Activated CD8-positive, alpha-beta T cell treated with anti-CD3 and anti-CD28 coated beads, Interleukin-2, amount 10 ng/mL, durations not matched to agents 7 days and 5 days (primary cell): ENCODE measurements at regions not wholly inside any gene's neighbourhood (a gene's known extent, or its start where the extent isn't known, plus 50 kb on each side); places are given as distances from the start of the nearest gene placed in this dataset.

ENCODE experiments used
- ATAC-seq: fragments of 150-1000 bp; cut with Tn5 transposase; one replicate; pipeline ENCODE4 v1.10.0; 2021; ENCODE audit warnings: moderate library complexity
- CTCF ChIA-PET: fragments of 350-600 bp; sonication (Branson Sonifier 250); formaldehyde crosslinking; loops from one replicate; lab custom pipeline; 2021; ENCODE audit warnings: antibody characterized with exemption; lab: Charles Lee
- POLR2A ChIA-PET: fragments of 350-600 bp; sonication (Branson Sonifier 250); formaldehyde crosslinking; loops from one replicate; lab custom pipeline; 2021; ENCODE audit warnings: antibody characterized with exemption; lab: Charles Lee
- DNase-seq: peaks from one replicate; pipeline ENCODE4 v3.0.0-alpha.2; 2020
- H3K27ac Mint-ChIP-seq: one replicate; pipeline ENCODE4 v1.8.0; 2021; ENCODE audit warnings: mild to moderate bottlenecking, mixed read lengths
- H3K27me3 Mint-ChIP-seq: one replicate; pipeline ENCODE4 v1.8.0; 2021; ENCODE audit warnings: low read depth, mixed read lengths
- H3K36me3 Mint-ChIP-seq: one replicate; pipeline ENCODE4 v1.8.0; 2021; ENCODE audit warnings: low read depth, mixed read lengths
- H3K4me1 Mint-ChIP-seq: one replicate; pipeline ENCODE4 v1.8.0; 2021; ENCODE audit warnings: low read depth, mixed read lengths
- H3K4me3 Mint-ChIP-seq: one replicate; pipeline ENCODE4 v1.8.0; 2021; ENCODE audit warnings: mild to moderate bottlenecking, mixed read lengths
- H3K9me3 Mint-ChIP-seq: one replicate; pipeline ENCODE4 v1.8.0; 2022; ENCODE audit warnings: mixed read lengths; ENCODE audit not compliant: insufficient read depth

GRCh38 chr5:58285900-58286299 is 174.0 kb downstream of the PLK2 start:
- ChIA-PET POLR2A (no interaction called here), CTCF (no interaction called here)
- H3K27me3 Mint-ChIP-seq = no peaks in the 10 kb centered on the region
- no peaks in the 10 kb centered on the region for H3K9me3 Mint-ChIP-seq
- H3K36me3 Mint-ChIP-seq = no peaks in the 10 kb centered on the region
- H3K4me1 Mint-ChIP-seq = no peaks in the 10 kb centered on the region
- no peak for ATAC-seq
- no peak overlapping the region for H3K27ac Mint-ChIP-seq
- DNase-seq = no peak
- no peak overlapping the region for H3K4me3 Mint-ChIP-seq

DNA sequence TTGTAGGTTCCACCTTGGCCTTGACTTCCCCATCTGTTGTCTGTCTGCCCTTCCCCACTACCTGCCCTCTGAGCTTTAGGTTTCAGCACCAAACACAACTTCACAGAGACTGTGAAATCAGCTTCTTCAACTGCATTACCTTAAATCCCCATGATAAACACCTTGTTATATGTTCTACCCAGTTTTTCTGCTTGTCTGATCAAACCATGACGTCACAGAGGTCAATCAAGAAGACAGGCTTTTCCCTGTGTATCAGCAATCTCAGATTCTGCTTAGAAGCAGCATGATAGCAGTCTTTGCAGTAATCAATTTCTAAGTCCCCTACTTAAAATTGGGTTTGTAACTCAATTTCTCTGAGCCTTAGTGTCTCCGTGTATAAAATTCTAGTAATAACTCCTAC is 175.0 kb downstream of the PLK2 start:
- no peaks in the 10 kb centered on the region for H3K27me3 Mint-ChIP-seq
- H3K9me3 Mint-ChIP-seq = no peaks in the 10 kb centered on the region
- no peaks in the 10 kb centered on the region for H3K36me3 Mint-ChIP-seq
- ChIA-PET POLR2A (no interaction called here), CTCF (no interaction called here)
- no peak for ATAC-seq
- no peak overlapping the region for H3K4me3 Mint-ChIP-seq
- no peak for DNase-seq
- no peak overlapping the region for H3K27ac Mint-ChIP-seq
- H3K4me1 Mint-ChIP-seq = no peaks in the 10 kb centered on the region

DNA sequence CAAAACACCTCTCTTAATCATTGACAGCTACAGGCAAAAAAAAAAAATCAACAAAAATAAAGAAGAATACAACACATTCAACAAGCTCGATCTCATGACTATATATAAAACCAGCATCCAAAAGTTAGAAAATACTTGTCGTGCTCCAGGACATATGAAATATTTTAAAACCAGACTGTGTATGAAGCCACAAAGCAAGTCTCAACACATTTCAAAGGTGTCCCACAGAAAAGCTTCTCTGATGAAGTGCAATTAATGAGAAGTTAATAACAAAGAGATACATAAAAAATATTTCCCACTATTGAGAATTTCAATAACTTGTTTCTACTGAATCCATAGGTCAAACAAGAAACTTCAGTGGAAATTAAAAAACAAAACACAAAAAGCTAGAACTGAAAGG is 178.7 kb downstream of the PLK2 start:
- no peak overlapping the region for H3K27ac Mint-ChIP-seq
- H3K9me3 Mint-ChIP-seq = no peaks in the 10 kb centered on the region
- ChIA-PET POLR2A (no interaction called here), CTCF (no interaction called here)
- H3K36me3 Mint-ChIP-seq = no peaks in the 10 kb centered on the region
- H3K4me3 Mint-ChIP-seq = no peak overlapping the region
- ATAC-seq (no peak), DNase-seq (no peak)
- H3K27me3 Mint-ChIP-seq = no peaks in the 10 kb centered on the region
- H3K4me1 Mint-ChIP-seq = no peaks in the 10 kb centered on the region

- Mint-ChIP-seq H3K27ac (no peak overlapping the region), H3K9me3 (no peaks in the 10 kb centered on the region), H3K27me3 (peaks cover 2% of the 10 kb centered on the region), H3K4me1 (no peaks in the 10 kb centered on the region), H3K4me3 (no peak overlapping the region), H3K36me3 (no peaks in the 10 kb centered on the region)
- CTCF ChIA-PET = no interaction called here
- ATAC-seq (no peak), DNase-seq (no peak)
- POLR2A ChIA-PET = no interaction called here
These were observed 180.6 kb downstream of the PLK2 start for GRCh38 chr5:58279259-58279658.

DNA sequence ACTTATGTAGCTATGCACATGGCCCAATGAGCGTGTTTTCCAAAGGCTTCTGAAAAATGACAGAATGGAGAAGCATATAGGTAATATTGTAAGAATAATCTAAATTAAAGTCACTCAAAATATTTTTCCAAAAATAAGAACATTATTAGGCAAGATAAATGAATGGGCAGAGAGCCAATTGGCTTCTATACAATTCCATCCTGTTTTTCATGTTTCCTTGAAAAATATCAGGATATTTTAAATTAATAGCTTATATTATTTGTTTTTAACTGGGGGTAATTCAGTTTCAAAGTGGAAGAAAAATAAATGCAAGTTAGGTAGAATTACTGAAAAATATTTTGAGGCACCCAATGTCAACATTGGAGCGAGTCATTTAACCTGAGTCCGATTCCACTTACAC is 183.5 kb downstream of the PLK2 start:
- H3K27me3 Mint-ChIP-seq = peaks cover 11% of the 10 kb centered on the region
- no peak for ATAC-seq
- ChIA-PET POLR2A (no interaction called here), CTCF (no interaction called here)
- H3K4me3 Mint-ChIP-seq = no peak overlapping the region
- no peaks in the 10 kb centered on the region for H3K4me1 Mint-ChIP-seq
- H3K9me3 Mint-ChIP-seq = no peaks in the 10 kb centered on the region
- H3K36me3 Mint-ChIP-seq = no peaks in the 10 kb centered on the region
- H3K27ac Mint-ChIP-seq = no peak overlapping the region
- no peak for DNase-seq

- Mint-ChIP-seq H3K36me3 (no peaks in the 10 kb centered on the region), H3K9me3 (no peaks in the 10 kb centered on the region), H3K4me1 (no peaks in the 10 kb centered on the region), H3K27ac (no peak overlapping the region), H3K4me3 (no peak overlapping the region), H3K27me3 (peaks cover 11% of the 10 kb centered on the region)
- ATAC-seq (no peak), DNase-seq (no peak)
- POLR2A ChIA-PET = no interaction called here
- CTCF ChIA-PET = no interaction called here
These were observed 184.4 kb downstream of the PLK2 start for GRCh38 chr5:58275516-58275915.

GRCh38 chr5:58274191-58274590 is 185.7 kb downstream of the PLK2 start:
- POLR2A ChIA-PET = no interaction called here
- DNase-seq (no peak), ATAC-seq (no peak)
- Mint-ChIP-seq H3K27me3 (peaks cover 11% of the 10 kb centered on the region), H3K4me1 (no peaks in the 10 kb centered on the region), H3K27ac (no peak overlapping the region), H3K36me3 (no peaks in the 10 kb centered on the region), H3K4me3 (no peak overlapping the region), H3K9me3 (no peaks in the 10 kb centered on the region)
- CTCF ChIA-PET = no interaction called here

DNA sequence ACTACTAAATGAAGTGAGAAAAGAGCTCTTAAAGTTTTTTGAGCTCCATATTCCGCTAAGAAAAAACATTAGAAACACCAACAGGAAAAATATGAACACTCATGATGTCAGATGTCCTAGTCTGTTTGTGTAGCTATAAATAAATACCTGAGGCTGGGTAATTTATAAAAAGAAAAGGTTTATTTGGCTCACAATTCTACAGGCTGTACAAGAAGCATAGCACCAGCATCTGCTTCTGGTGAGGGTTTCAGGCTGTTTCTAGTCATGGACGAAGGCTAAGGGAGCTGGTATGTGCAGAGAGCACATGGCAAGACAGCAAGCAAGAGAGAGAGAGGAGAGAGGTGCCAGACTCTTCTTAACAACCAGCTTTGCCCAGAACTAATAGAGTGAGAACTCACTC is 186.2 kb downstream of the PLK2 start:
- ChIA-PET POLR2A (no interaction called here), CTCF (no interaction called here)
- DNase-seq (no peak), ATAC-seq (no peak)
- Mint-ChIP-seq H3K27me3 (peaks cover 11% of the 10 kb centered on the region), H3K4me1 (no peaks in the 10 kb centered on the region), H3K36me3 (no peaks in the 10 kb centered on the region), H3K4me3 (no peak overlapping the region), H3K27ac (no peak overlapping the region), H3K9me3 (no peaks in the 10 kb centered on the region)

DNA sequence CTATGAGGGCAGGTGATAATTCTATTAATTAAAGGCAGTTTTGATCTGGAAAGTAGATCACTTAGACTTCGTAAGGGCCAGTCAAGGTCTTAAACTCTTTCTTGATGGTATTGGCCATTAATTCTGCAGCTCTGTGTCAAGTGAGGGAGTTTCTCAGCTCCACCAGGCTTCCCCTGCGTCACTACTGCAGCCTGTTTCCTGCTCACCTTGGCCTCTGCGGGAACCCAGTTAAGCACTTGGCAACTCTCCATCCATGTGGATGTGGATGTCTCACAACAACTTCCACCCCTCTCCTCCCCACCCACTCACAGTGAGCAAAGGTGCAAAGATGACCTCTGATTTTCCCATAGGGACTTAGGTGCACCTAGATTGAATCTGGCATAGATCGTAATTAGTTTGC is 191.6 kb downstream of the PLK2 start:
- Mint-ChIP-seq H3K27me3 (peaks cover 4% of the 10 kb centered on the region), H3K4me1 (no peaks in the 10 kb centered on the region), H3K4me3 (no peak overlapping the region), H3K36me3 (no peaks in the 10 kb centered on the region), H3K9me3 (no peaks in the 10 kb centered on the region), H3K27ac (no peak overlapping the region)
- POLR2A ChIA-PET = no interaction called here
- CTCF ChIA-PET = no interaction called here
- no peak for DNase-seq
- ATAC-seq = no peak

- ChIA-PET POLR2A (no interaction called here), CTCF (no interaction called here)
- Mint-ChIP-seq H3K9me3 (no peaks in the 10 kb centered on the region), H3K4me1 (no peaks in the 10 kb centered on the region), H3K36me3 (no peaks in the 10 kb centered on the region), H3K27ac (no peak overlapping the region), H3K27me3 (peaks cover 2% of the 10 kb centered on the region), H3K4me3 (no peak overlapping the region)
- no peak for ATAC-seq
- DNase-seq = no peak
These were observed 193.5 kb downstream of the PLK2 start for GRCh38 chr5:58266402-58266801.

- Mint-ChIP-seq H3K27me3 (peaks cover 2% of the 10 kb centered on the region), H3K4me3 (no peak overlapping the region), H3K4me1 (no peaks in the 10 kb centered on the region), H3K9me3 (no peaks in the 10 kb centered on the region), H3K36me3 (no peaks in the 10 kb centered on the region), H3K27ac (no peak overlapping the region)
- DNase-seq (no peak), ATAC-seq (no peak)
- POLR2A ChIA-PET = no interaction called here
- CTCF ChIA-PET = no interaction called here
These were observed 194.5 kb downstream of the PLK2 start for GRCh38 chr5:58265246-58265930.

GRCh38 chr5:58264276-58264675 is 195.6 kb downstream of the PLK2 start:
- DNase-seq = no peak
- no peaks in the 10 kb centered on the region for H3K36me3 Mint-ChIP-seq
- H3K4me3 Mint-ChIP-seq = no peak overlapping the region
- no peaks in the 10 kb centered on the region for H3K4me1 Mint-ChIP-seq
- ChIA-PET POLR2A (no interaction called here), CTCF (no interaction called here)
- H3K27me3 Mint-ChIP-seq = peaks cover 2% of the 10 kb centered on the region
- ATAC-seq = no peak
- H3K9me3 Mint-ChIP-seq = no peaks in the 10 kb centered on the region
- no peak overlapping the region for H3K27ac Mint-ChIP-seq

GRCh38 chr5:58263296-58263695 is 196.6 kb downstream of the PLK2 start:
- CTCF ChIA-PET = no interaction called here

More at GRCh38 chr5:58263296-58263695, 196.6 kb downstream of the PLK2 start:
- Mint-ChIP-seq H3K4me1 (no peaks in the 10 kb centered on the region), H3K9me3 (no peaks in the 10 kb centered on the region), H3K36me3 (no peaks in the 10 kb centered on the region), H3K27ac (no peak overlapping the region), H3K27me3 (peaks cover 2% of the 10 kb centered on the region), H3K4me3 (no peak overlapping the region)
- POLR2A ChIA-PET = no interaction called here
- no peak for DNase-seq
- ATAC-seq = no peak
